ENCODE measurements at regions not wholly inside any gene's neighbourhood (a gene's known extent, or its start where the extent isn't known, plus 50 kb on each side); places are given as distances from the start of the nearest gene placed in this dataset.

DNA sequence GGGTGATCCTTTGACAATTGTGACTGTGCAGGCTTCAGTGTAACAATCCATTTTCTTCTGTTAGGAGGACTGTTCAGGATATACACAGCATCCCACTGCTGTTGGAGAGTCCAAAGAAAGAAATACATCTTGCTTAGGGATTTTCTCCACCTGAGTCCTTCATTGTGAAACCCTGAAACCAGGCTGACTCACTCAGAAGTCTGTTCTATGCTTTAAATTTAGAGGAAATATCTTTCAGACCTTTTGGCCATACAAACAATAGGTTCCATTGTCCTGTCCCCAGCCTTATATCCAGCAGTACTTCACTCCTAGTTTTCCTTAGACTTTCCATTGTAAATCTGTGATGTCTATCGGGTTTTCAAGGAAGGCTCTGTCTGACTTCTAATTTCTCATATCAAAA, 379.1 kb downstream of the SUCLA2 start:
- peak; percentile 10 for DNase-seq (ENCODE audit: low spot score)

DNA sequence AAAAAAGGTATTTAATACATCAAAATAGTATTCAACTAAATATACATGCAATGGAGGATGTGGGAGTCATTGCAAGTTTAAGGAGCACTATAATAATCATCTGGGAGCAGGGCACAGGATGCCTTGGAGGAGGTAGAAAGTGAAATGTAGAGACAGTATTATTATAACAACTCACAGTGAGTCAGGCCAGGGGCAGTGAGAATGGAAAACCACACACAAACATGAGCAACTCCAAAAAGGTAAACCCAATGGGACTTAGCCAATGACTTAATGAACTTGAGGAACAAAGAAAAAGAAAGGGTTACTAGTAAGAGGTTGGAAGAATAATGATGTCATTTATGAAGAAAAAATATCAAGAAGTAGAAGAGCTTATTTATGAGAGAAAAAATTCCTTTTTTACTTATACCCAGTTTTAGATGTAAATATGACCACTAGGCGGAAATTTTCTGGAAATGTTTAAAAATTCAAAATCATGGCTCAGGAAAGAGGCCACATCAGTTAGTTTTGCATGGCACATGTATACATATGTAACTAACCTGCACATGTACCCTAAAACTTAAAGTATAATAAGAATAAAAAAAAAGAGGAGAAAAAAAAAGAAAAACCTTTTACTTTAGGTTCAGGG, 389.3 kb downstream of the SUCLA2 start:
- DNase-seq (ENCODE audit: low spot score): no peak

DNA sequence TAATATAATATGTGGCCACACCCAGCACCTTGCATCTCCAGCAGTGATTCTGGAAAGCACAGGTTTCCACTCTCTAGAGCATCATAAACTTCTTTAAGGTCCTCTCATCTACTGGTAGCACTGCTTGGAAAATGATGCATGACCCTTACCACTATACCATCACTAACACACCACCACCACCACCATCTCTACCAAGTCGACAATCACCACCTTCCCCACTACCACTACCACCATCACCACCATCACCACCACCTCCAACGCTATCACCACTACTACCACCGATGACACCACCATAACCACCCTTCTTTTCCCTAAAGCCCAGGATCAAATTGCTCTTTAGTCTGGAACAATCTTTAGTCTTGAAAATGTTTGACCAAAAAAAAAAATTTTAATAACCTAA, 390.4 kb downstream of the SUCLA2 start:
- no peak for DNase-seq (ENCODE audit: low spot score)

DNA sequence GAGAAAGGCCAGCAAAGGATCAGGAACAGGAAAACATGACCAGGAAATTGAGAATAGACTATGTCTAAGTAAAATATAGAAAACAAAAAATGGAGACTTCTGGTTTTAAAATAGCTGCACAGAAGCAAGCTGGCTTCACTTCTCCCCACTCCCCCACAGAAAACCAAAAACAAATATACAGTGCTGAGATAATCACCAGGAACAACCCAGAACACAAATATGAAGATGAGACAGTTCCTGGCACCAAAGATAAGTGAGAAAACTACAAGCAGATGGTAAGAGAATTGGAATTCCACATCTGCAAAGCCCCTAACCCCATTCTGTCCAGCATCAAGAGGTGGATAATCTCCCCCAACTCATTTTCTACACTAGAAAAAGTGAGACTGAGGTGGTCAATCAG, 397.7 kb downstream of the SUCLA2 start:
- no peak for DNase-seq (ENCODE audit: low spot score)

DNA sequence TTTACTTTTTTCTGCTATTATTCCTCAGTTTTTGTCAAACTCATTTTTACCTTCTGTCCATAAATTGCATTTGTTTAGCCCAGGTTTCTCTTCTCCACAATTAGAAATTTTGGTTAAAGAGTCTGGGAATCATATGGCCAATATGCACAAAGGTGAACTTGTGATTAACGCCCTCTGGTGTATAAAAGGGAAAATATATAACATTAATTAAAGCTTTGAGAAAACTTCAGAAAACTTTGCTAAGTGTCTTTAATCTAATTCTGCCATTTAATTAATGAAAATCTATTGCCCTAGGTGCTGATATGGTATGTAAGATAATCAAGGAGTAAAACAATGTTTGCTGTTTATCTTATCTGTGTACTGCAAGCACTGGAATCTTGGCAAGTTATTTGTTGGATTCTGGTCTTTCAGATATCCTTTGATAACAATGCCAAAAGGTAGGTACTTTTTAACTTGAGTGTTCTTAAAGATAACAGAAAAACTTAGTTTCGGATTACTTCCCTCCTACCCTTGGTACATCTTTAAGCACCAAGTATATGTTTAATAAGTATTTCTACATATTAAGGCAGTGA, 402.6 kb downstream of the SUCLA2 start:
- DNase-seq (ENCODE audit: low spot score): no peak

DNA sequence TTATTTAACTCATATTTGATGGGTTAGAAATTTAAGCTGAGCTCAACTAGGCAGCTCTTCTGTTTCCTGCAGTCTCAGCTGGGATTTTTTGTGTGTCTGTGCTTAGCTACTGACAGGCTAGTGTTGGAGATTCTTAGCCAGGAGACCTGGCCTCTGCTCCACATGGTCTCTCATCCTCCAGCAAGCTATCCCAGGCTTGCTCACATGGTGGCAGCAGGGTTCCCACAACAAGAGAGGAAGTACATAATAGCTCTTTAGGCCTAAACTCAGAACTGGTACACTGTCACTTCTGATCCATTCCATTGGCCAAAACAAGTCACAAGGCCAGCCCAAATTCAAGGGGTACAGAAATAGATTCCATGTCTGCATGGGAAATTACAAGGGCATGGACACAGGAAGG, 406.2 kb downstream of the SUCLA2 start:
- no peak for DNase-seq (ENCODE audit: low spot score)

DNA sequence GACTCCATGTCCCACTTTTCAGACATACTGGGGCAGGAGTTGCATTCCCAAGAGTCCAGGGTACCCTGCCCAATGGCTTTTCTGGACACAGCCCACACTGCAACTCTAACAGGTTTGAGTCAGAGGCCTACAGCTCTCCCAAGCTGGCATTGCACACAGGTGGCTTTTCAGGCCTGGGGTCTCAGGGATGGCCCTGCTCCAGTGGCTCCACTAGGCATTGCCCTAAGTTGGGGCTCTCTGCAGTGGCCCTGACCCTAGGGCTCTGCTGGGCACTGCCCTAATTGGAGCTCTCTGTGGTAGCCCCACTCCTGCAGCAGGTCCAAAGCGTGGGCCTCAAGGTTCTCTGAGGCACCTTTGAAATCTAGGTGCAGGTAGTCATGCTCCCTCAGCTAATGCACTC, 408.8 kb downstream of the SUCLA2 start:
- DNase-seq (ENCODE audit: low spot score): no peak

DNA sequence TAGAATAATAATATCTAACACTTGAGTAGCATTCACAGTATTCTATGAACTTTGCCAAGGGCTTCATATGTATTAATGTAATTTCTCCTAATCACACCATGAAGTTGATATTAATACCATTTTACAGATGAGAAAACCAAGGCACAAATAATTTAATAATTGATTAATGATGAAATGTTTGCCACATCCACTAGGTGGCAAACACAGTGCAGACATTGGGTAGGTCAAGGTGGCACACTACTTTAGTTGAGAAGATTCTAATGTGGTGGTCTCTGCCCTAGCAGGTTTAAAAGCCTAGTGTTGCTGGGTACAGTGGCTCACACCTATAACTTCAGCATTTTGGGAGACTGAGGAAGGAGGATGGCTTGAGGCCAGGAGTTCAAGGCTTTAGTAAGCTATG, 412.4 kb downstream of the SUCLA2 start:
- DNase-seq (ENCODE audit: low spot score): no peak

DNA sequence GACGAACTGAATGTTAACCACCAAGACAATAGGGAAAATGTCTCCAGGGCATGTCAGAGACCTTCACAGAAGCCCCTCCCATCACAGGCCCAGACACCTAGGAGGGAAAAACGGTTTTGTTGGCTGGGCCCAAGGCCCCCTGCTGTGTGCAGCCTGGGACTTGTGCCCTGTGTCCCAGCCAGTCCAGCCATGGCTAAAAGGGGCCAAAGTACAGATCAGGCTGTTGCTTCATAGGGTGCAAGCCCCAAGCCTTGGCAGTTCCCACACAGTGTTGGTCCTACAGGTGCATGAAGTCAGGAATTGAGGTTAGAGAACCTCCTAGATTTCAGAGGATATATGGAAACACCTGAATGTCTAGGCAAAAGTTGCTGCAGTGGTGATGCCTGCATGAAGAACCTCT, 428.7 kb downstream of the SUCLA2 start:
- DNase-seq (ENCODE audit: low spot score): no peak

DNA sequence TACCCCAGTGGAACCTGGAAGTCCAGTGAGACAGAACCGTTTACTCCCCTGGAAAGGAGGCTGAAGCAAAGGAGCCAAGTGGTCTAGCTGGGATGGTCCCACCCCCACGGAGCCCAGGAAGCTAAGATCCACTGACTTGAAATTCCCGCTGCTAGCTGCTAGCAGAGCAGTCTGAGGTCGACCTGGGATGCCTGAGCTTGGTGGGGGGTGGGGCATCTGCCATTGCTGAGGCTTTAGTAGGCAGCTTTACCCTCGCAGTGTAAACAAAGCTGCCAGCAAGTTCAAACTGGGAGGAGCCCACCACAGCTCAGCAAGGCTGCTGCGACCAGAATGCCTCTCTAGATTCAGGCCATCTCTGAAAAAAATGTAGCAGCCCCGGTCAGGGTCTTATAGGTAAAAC, 437.0 kb downstream of the SUCLA2 start:
- DNase-seq (ENCODE audit: low spot score): no peak

DNA sequence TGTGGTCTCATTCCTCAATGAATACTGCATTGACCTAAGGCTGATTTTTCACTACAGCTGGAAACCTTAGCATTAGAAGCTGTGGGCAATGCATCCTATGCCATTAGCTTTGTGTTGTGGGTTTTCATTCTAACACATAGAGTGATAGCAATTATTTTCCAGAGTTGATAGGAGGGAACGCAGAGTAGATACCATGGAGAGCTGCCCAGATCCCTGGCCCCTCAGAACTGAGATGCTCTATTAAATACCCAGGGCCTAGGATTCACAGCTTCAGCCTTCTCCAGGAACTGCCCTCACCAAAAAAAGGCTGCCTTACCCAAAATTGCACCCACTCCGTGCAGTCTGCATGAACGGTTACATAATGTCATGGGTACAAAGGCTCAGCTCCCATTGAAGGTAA, 444.4 kb downstream of the SUCLA2 start:
- no peak for DNase-seq (ENCODE audit: low spot score)

DNA sequence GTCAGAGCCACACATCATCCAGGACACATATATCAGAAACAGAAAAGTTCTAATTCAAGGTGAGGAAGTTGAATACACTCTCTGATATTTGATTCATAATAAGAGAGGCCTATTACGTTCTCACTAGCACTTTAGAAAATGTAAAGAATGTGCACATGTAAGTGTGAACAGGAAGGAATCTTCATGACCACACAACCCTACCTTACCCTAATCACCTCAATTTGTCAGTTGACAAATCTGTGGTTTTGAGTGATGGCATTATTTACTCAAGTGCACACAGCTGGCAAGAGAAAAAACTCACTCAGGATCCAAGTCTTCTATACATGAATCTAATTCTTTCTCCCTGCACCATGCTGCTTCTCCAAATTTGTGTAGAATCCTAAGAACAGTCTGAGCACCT, 445.8 kb downstream of the SUCLA2 start:
- DNase-seq (ENCODE audit: low spot score): peak; percentile 10

DNA sequence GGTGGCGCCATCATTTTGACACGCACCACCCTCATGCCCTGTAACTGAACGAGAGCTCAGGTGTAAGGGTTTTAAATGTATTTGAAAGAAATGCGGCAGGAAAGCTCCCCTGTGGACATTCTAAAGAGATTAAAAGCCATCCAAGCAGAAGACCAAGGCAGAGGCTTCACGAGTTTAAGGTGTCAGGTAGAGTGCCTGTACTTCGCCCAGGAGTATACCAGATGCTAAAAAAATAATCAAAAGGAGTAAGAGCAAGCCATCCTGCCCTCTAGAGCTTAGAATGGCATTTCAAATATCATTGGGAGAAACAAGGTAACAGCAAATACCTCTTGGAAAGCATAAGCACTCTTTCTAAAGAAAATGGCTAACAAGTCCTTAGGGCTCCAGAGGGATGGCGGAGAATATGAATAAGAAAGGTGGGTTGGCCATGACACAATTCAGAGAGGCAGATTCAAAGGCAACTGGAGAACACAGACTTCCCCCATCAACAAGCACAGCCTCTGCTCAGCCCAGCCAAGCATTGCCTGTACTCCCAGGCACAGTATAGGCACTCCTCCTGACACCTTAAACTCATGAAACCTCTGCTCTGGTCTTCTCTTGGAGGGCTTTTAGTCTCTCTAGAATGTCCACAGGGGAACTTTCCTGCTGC, 447.6 kb downstream of the SUCLA2 start:
- no peak for DNase-seq (ENCODE audit: low spot score)

DNA sequence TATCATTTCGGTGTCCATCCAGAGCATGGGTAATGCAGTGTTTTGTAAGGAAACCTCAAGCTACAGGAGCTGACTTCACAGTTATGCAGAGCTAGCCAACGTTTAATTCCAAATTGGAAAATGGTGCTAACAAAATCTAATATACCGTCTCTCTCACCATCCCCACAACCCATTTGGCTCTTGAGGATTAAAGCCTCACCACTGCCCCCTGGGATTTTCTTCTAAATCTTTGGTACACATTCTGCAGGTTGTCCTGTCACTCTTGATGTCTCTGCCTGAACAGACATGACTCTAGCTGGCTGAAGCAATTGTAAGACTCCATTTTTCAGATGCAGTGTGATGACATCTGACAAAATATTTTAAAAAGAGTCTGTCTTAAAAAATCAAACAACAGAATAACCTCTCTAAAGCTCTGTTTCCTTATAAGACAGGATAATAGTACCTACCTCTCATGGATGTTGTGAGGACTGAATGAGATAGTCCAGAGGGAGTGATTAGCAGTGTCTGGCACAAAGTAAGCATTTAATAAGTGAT, 451.8 kb downstream of the SUCLA2 start:
- DNase-seq (ENCODE audit: low spot score): no peak

DNA sequence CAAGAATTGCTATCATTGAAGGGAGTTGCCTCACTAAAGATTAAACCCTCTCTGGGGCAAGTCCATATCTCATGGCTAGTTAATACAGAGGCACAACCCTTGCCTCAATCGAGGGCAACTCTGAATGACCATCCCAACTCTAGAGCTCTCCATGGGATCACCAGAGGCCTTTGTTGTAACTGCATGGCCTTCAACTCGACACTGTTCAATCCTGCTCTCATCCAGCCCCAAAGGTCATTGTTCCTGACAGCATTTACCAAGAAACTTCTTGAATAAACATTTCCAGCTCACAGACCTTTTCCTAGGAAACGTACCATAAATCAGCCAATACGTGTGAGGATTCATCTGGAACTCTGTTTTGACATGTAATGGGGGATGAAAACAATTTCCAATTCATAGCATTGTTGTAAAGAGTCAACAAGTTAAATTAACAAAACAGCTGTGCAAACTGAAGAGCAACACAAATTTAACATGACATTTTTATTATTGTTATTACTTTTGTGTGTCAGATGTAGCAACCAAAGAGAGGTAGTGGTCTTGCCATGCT, 452.7 kb downstream of the SUCLA2 start:
- no peak for DNase-seq (ENCODE audit: low spot score)

DNA sequence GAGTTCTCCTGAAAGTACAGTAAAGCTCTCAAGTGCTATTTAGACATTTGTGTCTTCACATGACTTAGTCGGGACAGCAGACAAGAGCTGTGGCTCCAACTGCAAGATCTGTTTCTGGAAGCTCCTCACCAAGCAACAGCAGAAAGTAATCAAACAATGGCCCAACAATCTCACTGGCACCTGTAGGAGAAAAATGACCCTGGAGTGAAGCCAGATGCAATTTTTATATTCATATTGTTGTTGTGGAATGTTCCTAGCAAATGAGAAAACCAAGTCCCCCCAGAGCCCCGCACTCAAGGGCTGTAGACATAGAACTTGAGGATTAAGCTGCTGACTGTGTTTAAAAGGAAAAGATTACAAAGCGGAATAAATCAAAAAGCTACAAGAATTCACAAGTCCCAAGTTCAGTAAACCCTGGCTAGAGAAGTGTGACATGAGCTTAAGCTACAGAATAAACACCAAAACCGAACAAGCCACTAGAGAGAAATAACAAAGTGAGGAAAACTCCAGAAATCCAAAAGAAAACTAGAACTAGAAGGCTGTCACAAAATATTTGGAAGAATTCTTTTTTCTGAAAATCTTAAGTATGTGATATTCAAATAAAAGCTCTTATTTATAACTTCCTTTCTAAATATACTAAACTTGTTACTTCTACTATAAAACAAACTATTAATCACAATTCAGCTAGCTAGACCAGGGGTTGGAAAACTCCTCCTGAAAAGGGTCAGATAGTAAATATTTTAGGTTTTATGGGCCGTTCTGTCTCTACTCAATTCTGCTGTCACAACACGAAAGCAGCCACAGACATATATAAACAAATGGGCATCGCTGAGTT, 454.5 kb downstream of the SUCLA2 start:
- DNase-seq (ENCODE audit: low spot score): no peak

DNA sequence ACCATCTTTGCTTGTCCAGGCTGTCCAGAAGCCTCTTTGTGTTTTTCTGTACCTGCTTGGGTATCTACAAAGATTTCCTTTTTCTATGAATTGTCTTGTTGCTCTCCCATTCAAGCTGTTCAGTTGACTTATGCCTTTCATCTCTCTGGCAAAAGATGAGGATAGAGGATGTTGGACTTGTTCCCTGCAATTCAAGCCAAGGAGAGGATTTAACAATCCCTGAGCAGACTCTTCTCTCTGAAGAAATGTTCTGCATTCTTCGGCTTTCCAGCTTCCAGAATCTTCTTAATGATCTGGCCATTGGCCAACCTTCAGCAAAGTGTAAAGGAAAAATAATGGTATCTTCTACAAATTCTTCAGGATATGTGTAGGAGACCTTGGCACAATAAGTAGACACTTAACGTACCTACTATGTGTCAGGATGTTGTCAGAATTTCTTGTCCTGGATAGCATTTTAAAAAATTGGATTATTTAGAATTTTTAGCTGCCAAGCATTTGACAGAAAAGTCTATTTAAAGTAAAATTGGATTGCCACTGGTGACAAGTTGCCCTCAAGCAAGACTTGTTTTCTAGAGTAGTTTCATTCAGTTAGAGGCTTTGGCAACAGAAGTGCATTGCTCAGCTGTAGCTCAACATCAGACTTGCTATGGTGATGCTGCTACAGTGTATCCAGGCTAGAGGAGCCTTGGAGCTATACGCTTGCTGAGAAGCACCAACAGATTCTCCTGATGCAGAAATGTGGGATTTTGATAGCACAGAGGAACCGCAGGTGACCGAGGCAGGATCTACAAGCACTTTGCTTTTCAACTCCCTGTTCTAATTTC, 455.7 kb downstream of the SUCLA2 start:
- no peak for DNase-seq (ENCODE audit: low spot score)

DNA sequence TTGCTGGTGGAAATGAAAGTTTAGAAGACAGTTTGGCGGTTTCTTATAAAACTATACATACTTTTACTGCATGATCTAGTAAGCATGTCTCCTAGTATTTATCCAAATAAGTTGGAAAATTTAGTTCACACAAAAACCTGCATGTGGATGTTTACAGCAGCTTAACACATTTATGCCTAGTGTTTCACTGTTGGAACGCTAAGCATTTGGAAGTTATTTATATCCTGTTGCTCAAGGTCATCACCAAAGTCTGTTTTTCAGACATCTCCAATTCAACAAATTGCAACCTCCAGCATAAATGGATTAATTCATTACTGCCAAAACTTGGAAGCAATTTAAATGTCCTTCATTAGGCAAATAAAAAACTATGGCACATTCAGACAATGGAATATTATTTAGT, 461.8 kb downstream of the SUCLA2 start:
- DNase-seq (ENCODE audit: low spot score): no peak

DNA sequence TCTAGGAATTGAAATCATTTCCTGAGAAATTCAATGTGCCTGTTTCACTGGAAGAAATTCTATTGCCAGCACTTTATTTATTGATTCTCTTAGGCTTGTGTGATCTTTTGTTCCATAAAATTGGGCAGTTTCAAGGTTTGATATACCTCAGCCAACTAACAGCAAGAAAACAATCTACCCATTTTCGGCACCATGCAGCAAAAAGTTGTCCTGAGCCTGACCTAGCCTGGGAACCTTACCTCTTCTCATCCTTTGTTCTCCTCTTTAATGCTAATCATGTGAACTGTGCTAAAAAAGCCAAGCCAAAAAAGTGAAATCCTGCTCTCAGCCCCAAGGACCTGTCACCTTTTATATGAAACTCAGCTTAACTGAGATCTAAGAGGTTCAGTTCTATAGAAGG, 477.3 kb downstream of the SUCLA2 start:
- no peak for DNase-seq (ENCODE audit: low spot score)

DNA sequence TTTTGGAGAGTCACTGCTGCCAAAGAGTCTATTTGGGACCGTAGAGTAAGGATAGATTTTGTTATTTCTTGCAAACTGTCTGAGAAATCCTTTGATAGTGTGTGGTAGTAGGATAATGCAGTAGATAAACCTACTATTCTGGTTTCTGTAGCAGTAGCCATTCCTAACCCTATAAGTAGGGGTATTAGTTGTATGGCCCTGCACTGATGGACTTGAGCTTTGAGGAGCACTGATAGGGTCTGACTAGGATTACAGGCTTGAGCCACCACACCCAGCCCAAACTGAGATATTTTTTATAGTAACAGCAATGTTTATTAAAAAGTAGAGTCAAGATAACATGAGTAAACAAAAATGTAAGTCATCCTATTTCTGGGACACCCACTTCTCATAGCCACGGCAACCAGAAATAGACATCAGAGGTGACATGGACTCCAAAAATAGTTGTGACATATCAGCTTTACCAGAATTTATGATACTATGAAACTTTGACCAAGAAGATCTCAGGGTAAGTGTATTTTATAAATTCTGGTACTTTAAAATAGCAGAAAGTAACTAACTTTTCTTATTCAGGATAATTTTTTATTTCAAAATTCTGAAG, 479.1 kb downstream of the SUCLA2 start:
- DNase-seq (ENCODE audit: low spot score): no peak

DNA sequence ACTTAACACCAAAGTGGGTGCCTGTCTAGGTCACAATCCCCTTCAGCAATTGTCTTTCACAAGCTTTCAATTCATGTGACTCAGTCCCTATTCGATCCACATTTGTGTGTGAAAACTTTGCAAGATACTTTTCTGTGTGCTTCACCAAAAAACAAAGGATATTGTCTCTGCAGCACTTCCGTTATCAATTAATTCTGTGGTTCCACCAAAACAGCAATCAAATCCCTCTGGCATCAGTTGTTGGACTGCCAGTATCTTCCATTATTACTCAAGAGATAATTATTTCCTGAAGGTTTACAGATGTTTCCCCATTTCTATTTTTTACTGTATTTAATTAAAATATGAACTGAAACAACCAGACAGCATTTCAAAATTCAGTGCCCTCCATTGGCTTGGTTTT, 481.4 kb downstream of the SUCLA2 start:
- no peak for DNase-seq (ENCODE audit: low spot score)
